GM04504 (cell line): ENCODE measurements at regions not wholly inside any gene's neighbourhood (a gene's known extent, or its start where the extent isn't known, plus 50 kb on each side); places are given as distances from the start of the nearest gene placed in this dataset.
"Not testable (repeated sequence)": the region's sequence is repeated elsewhere in the genome, so short reads cannot be mapped to it uniquely, and the experiment has no call there.

ENCODE experiments used
- DNase-seq: peaks from one replicate; pipeline ENCODE4 v3.0.0-alpha.2; 2012; ENCODE audit warnings: low read depth

- no peak for DNase-seq
These were observed 132.7 kb upstream of the SLITRK5 start for GRCh38 chr13:87538366-87539052.

- DNase-seq: no peak
These were observed 118.0 kb upstream of the SLITRK5 start for GRCh38 chr13:87553142-87553541.

GRCh38 chr13:87554045-87554444 lies 117.1 kb upstream of the SLITRK5 start:
- DNase-seq: no peak

- DNase-seq: no peak
These were observed 113.4 kb upstream of the SLITRK5 start for GRCh38 chr13:87557788-87558187.

GRCh38 chr13:87561580-87561979 lies 109.6 kb upstream of the SLITRK5 start:
- not testable (repeated sequence) for DNase-seq

GRCh38 chr13:87570669-87571068 lies 100.5 kb upstream of the SLITRK5 start:
- DNase-seq: no peak

GRCh38 chr13:87582399-87582798 lies 88.8 kb upstream of the SLITRK5 start:
- no peak for DNase-seq

- DNase-seq: no peak
These were observed 80.7 kb upstream of the SLITRK5 start for GRCh38 chr13:87590518-87590917.

- DNase-seq: not testable (repeated sequence)
These were observed 66.7 kb upstream of the SLITRK5 start for GRCh38 chr13:87604437-87604836.

- no peak for DNase-seq
These were observed 63.9 kb upstream of the SLITRK5 start for GRCh38 chr13:87607266-87607665.

GRCh38 chr13:87614276-87614675 lies 56.9 kb upstream of the SLITRK5 start:
- no peak for DNase-seq
